OCI-LY1 (cell line): ENCODE measurements at regions not wholly inside any gene's neighbourhood (a gene's known extent, or its start where the extent isn't known, plus 50 kb on each side); places are given as distances from the start of the nearest gene placed in this dataset.

Experiments
- CTCF ChIP-seq: fragments of 200-600 bp; sonication (generic), shearing (Covaris generic); IDR thresholded peaks from 2 replicates; pipeline ENCODE4 v1.5.1; 2017; ENCODE audit warnings: mild to moderate bottlenecking, antibody characterized with exemption, low read length, moderate library complexity, mixed read lengths
- EZH2 ChIP-seq: fragments of 200-600 bp; sonication (generic), shearing (Covaris generic); IDR thresholded peaks from 2 replicates; pipeline ENCODE4 v1.8.0; 2017; ENCODE audit warnings: borderline replicate concordance, mixed run types, mild to moderate bottlenecking, antibody characterized with exemption, low read length, moderate library complexity, mixed read lengths

- TF ChIP-seq CTCF (no peak), EZH2 (no peak)
These were observed 122.7 kb upstream of the LMNTD1 start for GRCh38 chr12:25675808-25676207.
